ENCODE measurements at regions not wholly inside any gene's neighbourhood (a gene's known extent, or its start where the extent isn't known, plus 50 kb on each side); places are given as distances from the start of the nearest gene placed in this dataset.
"Not testable (repeated sequence)": the region's sequence is repeated elsewhere in the genome, so short reads cannot be mapped to it uniquely, and the experiment has no call there.

DNA sequence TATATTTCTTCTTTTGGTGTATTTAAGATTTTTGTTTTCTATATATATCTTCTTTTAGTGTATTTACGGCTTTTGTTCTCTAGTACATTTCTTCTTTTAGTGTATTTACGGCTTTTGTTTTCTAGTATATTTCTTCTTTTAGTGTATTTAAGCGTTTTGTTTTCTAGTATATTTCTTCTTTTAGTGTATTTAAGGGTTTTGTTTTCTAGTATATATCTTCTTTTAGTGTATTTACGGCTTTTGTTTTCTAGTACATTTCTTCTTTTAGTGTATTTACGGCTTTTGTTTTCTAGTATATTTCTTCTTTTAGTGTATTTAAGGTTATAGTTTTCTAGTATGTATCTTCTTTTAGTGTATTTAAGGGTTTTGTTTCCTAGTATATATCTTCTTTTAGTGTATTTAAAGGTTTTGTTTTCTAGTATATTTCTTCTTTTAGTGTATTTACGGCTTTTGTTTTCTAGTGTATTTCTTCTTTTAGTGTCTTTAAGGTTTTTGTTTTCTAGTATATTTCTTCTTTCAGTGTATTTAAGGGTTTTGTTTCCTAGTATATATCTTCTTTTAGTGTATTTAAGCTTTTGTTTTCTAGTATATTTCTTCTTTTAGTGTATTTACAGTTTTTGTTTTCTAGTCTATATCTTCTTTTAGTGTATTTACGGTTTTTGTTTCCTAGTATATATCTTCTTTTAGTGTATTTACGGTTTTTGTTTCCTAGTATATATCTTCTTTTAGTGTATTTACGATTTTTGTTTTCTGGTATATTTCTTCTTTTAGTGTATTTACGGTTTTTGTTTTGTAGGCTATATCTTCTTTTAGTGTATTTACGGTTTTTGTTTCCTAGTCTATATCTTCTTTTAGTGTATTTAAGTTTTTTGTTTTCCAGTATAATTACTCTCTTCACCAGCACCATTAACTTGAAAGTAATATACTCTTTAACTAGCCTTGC, 249.4 kb downstream of the SHOX start:
- DNase-seq: not testable (repeated sequence)

DNA sequence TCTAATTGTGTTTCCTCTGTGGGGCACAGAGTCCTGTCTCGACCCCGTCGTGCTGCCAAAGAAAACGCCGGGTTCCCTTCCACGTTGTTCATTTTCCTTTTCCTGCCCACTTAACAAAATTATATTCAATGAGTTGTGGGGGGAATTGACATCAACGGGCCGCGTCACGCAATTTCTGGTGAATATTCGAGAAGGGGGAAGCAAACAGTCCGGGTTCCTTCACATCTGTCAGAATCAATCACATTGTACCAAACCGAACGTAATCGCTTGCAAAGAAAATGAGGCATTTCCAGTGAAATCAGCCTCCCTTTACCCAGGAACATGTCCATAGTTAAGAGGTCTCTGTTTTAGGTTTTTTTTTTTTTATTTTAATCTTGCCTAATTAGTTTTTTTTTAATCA, 243.5 kb downstream of the SHOX start:
- DNase-seq: no peak

DNA sequence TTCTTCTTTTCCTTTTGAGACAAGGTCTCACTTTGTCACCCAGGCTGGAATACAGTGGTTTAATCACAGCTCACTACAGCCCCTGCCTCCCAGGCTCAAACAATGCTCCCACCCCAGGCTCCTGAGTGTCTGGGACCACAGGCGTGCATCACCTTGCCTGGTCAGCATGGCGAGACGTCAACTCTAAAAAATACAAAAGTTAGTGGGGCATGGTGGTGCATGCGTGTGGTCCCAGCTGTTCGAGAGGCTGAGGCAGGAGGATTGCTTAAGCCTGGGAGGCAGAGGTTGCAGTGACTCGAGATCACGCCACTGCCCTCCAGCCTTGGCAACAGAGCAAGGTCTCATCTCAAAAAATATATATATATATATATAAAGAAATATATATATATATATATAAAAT, 242.4 kb downstream of the SHOX start:
- no peak for DNase-seq

DNA sequence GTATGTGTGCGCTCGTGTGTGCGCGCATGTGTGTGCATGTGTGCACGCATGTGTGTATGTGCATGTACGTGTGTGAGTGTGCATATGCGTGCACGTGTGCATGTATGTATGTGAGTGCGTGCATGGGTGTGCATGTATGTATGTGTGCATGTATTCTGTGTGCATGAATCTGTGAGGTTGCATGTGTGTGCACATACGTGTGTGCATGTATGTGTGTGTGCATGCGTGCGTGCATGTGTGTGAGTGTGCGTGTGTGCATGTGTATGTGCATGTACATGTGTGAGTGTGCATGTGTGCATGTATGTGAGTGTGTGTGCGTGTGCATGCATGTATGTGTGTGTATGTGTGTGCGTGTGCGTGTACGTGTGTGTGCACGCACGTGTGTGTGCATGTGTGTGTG, 241.5 kb downstream of the SHOX start:
- DNase-seq: no peak

DNA sequence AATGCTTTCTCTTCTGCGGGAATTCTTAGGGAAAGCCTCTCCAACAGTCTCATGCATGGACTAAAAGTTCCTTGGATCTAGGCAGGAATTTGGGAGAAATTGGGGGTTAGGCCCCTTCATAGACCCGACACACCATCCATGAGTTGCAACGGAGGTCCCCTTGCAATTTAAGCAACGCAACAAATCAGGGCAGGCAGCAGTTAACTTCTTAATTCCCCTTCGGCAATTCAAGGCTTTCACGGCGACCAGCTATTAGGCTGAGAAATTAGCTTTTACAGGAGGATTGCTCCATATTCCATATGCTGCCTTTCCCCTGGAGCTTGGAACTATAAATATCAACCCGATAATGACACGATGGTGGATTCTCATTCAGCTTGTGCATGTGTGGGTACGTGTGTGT, 241.0 kb downstream of the SHOX start:
- DNase-seq: no peak

DNA sequence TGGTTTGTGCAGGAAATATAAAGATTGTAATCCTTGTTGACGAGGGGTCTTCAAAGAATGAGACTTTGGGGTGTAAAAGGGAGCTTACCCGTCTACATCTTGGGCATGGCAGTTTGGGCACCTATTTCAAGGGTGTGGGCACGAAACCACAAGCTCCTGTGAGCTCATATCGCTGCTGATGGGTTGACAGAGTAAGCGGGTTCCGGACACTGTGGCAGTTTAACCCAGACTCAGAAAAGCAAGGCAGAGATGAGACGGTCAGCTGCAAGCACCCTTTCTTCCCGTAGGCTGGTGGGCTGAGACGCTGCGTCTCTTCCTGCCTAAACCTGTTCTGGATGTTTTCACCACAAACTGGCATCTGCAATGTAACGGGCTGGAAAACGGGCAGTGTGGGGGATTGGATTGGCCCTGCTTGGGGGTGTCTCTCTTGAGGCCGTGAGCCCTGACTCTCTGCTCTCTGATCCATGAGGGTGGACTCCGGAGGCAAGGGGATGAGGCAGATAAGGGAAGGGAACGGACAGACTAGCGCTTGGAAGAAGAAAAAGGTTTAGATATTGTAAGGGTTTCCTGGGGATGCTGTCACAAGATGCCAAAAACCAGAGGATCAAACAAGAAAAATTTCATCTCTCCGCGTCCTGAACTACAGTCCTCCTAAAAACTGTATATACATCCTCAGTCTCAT, 237.5 kb downstream of the SHOX start:
- DNase-seq: no peak

DNA sequence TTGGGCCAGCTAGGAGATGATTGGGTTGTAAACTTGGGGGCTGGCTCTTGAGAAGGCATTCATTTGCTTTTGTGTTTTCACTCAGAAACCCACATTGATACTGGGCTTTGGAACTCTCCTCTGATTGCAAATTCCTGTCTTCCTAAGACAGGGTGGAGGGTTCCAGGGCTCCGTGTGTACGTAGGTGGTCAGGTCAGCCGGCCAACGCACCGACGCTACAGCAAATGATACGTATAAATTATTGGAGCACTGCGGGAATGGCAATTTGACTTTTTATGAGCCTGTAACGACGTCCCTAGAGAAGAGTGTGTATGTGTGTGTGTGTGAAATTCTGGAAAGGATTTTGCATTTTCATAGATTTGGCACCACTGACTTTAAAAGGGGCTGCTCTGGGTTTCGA, 236.9 kb downstream of the SHOX start:
- no peak for DNase-seq

DNA sequence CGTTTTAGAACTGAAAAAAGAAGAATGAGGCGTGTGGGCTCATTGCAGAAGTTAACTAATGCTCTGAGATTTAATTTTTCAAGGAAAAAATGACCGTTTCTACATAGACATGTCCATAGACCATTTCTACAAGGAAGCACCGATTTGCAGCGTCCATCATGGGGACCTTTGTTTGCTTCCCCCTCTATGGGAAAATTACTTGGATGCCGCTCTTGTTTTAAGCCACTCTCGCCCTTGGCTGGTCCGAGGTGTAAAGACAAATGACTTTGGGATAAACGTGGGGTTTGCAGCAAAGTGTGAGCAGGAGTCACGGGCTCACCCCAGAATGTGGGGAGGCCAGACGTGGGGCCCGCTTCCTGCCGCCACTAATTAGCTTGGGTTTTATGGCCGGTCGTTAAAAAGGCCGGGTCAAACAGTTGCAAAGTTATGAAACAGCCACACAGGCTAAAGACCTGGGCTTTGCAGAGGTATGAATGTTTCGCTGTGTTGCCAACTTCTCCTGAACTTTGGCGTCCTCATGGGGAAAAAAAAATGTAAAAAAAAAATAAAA, 235.9 kb downstream of the SHOX start:
- DNase-seq: no peak

DNA sequence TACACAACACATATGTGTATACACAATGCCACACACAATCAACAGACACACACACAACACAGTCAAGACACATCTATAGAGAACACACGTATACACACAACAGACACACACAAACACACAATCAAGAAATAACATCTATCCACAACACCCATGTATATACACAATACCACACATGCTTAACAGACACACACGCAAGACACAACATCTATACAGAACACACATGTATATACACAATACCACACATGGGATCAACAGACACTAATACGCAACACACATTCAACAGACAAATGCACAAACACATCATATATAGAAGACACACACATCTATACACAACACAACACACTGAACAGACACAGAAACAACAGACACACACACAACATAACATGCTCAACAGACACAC, 234.8 kb downstream of the SHOX start:
- no peak for DNase-seq

DNA sequence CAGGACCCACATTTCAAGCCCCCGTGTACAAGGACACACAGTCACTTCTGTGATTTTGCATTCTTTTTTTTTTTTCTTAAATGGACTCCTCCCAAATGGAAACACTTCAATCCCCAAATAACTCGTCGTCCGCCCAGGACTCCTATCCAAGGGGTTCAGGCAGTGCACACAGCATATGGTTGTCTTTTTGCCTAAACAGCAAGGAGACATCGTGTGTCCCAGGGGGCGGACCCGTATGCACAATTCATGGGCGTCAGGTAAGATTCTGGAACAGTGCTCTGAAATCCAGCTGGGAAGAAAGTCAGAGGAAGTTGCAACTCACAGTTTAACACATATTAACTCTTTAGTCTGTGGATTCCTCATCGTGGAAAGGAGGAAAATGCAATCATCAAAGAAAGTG, 231.3 kb downstream of the SHOX start:
- no peak for DNase-seq

DNA sequence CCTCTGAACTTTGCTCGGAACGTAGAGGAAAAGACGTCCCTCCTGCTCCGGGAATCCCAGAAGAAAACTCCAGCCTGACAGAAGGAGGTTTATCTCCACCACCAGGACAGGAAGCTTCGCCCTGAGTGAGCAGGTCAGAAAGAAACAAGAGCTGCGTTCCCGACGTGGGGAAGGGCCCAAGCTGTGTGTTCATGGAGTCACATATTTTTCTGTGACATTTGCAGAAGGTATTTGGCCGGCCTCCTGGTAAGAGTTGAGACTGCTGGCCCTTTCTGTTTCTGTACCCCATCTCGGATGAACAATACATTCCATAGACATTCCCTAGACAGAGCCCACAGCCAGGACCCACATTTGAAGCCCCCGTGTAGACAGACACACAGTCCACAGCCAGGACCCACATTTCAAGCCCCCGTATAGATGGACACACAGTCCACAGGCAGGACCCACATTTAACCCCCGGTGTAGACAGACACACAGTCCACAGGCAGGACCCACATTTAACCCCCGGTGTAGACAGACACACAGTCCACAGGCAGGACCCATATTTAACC, 230.8 kb downstream of the SHOX start:
- DNase-seq: no peak

DNA sequence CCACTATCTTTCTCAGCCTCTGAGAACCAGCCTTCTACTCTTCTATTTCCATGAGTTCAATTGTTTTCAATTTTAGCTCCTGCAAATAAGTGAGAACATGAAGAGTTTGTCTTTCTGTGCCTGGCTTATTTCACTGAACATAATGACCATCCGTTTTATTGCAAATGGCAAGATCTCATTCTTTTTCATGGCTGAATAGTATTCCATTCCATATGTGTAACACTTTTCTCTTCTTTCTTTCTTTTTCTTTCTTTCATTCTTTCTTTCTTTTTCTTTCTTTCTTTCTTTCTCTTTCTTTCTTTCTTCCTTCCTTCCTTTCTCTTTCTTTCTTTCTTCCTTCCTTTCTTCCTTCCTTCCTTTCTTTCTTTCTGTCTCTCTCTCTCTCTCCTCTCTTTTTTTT, 228.7 kb downstream of the SHOX start:
- no peak for DNase-seq

DNA sequence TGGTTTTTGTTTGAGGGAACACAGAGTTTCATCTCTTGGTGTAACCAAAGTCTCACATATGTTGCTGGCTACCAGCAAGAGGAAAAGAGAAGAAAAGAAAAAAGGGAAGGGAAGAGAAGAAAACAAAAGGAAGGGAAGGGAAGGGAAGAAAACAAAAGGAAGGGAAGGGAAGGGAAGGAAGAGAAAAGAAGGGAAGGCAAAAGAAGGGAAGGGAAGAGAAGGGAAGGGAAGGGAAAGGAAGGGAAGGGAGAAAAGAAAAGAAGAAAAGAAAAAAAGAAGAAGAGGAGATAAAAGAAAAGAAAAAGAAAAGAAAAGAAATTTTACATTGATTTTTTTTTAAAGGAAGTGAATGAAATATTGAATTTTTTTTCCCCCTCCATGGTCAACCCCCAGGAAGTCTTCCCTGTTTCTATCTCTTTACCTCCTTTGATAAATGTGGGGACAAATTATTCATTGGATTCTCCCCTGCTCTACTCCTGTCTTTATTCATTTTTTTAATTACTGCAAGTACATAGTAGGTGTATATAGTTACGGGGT, 228.0 kb downstream of the SHOX start:
- DNase-seq: no peak

DNA sequence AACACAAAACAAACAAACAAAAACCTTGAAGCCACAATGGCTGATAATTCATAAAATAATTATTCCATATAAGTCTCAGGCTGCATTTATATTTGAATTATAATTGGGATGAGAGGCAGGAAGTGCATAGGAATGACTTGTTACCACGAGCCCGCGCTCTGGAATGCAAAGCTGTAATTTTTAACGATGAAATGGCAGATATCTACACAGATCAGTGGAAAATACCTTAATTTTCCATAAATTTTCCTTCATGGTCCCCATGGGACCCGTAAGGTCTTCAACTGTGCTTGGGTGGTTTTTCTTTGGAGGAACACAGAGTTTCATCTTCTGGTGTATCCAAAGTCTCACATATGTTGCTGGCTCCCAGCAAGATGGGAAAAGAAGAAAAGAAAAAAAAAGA, 226.8 kb downstream of the SHOX start:
- no peak for DNase-seq

DNA sequence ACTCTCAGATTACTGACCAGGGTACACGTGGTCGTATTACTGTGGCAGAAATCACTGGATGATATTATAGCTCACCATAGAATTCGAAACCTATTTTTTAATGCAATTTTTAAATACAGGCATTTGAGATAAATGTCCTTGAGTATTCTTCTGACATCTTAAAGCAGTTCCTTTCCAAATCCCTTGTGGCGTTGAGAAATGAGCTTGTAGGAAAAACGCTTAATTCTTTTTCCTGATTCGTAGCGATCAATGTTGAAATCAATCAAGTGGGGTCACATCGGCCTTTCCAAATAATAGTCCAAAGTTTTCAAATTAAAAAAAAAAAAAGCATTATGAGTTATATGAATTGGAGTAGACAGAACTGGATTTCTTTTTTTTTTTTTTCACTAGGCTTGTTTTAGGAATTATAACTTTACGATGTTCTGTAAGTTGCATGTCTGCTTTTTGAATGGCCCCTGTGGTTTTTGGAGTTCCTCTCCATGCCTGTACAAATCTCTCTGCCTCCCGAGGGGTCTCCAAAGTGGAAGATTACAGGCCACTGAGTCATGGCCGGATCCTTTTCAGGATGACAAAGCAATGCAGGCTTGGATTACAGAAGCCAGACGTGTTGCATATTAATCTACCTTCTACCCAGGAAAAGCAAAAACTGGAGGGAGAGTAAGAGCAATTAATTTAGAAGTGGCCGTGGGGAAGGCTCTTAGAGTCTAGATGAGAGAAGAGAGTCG, 226.1 kb downstream of the SHOX start:
- no peak for DNase-seq

DNA sequence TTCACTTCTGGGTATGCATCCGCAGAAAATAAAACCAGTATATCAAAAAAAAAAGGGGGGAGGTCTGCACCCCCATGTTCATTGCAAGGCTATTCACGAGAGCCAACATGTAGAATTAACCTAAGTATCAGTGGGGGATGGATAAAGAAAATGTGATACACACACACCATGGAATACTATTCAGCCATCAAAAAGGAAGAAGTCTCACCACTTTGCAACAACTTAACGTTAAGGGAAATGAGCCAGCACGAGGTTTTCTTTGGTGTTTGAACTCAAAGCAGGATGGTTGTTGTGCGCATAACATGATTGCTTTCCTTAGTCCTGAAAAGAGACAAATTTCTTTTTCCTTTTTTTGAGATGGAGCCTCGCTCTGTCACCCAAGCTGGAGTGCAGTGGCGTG, 222.7 kb downstream of the SHOX start:
- DNase-seq: no peak

DNA sequence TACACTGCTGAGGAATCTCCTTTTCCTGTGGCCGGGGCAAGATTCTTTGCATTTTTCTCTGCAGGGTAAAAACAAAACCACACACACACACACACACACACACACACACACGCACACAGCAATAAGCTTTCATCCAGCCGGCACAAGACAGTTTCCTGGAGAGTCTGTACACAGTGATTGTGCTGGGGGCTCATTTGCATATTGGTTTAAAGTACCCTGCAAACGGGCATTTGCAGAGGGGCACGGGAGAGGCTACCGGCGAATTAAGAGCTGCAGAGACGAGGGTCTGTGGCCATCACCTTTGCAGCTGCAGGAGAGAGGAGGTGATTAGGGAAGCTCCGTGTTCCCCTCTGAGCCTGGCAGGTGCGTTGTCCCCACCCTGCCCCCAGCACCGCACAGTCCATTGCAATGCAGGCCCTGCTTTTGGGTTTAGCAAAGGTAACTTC, 219.9 kb downstream of the SHOX start:
- DNase-seq: no peak

DNA sequence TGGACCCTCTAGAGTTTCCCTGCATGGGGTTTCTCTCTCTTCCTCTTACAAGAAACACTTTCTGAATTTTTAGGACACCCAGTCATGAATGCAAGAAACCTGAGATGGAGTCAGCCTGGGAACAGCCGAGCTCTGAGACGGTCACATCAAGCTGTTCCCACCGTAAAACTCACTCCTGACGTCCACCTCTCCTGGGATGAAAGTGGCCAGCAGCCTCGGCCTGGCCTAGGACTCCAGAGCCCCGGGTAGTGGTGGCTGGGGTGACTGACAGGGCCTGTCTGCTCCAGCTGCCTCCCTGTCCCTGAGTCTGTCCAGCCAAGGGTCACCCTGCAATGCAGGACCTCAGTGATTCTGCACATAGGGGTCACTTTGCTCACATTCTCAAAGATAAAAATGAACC, 217.8 kb downstream of the SHOX start:
- no peak for DNase-seq

DNA sequence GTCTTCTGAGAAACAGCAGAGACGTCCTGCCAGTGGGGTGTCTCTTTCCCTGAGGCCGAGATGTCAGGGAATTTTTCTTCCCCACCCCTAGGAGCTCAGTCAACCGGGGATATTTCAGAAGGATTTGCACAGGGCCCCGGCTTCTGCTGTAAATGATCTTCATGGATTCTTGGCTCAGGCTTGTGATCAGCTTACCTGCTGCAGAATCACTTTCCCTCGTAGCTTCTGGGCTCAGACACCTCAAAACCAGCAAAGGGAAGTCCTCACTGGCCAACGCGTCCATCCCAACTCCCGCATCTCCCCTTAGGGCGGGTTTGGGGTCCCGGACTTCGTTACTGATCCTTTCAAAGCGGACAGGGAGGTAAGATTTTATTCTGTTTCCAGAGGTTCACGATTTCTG, 212.7 kb downstream of the SHOX start:
- DNase-seq: no peak

DNA sequence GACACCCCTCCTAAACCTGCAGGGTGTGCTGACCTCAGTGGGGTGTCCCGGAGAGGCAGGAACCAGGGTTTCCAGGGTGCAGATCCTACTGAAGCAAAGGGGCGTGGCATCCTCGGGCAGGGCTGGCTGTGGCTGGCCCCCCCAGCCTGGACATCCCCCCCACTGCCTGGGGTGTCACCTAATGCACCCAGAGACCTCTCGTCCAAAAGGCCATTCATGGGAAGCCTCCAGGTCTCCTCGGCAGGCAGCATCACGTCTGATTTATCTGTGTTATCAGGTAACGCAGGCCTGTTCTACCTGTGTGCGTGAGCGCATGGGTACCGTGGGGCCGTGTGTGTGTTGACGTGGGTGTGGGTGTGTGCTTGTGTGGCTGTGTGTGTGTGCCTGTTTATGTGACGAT, 210.0 kb downstream of the SHOX start:
- no peak for DNase-seq

DNA sequence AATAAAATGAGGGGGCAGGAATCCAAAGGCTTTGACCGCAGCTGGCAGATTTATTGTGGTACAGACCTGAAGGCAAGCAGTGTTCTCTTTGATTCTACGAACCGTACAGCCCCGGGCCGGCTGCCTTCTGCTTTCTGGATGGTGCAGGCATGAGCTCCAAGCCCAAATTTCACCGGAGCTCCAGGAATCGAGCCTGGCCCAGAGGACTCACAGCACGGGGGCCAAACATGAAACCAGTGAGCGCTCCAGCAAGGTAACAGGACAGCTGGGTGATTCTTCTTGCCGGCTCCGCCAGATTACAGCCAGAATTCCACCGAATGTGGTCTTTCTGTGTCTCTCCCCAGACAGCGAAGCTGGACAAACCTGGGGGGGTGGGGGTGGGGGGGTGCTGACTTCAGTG, 208.1 kb downstream of the SHOX start:
- not testable (repeated sequence) for DNase-seq

DNA sequence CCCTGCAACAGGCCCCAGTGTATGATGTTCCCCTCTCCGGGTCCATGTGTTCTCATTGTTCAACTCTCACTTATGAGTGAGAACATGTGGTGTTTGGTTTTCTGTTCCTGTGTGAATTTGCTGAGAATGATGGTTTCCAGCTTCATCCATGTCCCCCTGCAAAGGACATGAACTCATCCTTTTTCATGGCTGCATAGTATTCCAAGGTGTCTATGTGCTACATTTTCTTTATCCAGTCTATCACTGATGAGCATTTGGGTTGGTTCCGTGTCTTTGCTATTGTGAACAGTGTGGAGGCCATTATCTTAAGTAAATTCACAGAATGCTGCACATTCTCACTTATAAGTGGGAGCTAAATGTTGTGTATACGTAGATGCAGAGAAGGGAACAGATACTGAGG, 205.3 kb downstream of the SHOX start:
- DNase-seq: not testable (repeated sequence)

DNA sequence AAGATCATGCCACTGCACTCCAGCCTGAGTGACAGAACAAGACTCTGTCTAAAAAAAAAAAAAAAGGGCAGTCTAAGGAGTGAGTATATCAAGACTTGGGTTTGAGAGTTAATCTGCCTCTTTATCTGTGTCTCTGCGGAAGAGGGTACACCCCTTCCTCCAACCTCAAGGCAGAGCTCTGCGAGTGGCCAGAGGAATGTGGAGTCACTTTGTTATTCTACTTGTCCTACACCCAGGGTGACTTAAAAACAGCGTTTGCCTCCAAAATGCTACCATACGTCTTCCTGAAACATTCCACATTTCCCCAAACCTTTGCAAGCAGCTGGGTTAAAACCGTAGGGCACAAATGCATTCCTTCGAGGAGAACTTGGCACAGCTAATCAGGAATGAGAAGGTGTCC, 199.9 kb downstream of the SHOX start:
- no peak for DNase-seq
